H1 (cell line): ENCODE measurements at regions not wholly inside any gene's neighbourhood (a gene's known extent, or its start where the extent isn't known, plus 50 kb on each side); places are given as distances from the start of the nearest gene placed in this dataset.

Experiments used
- CTCF ChIP-seq, 3 experiments: IDR thresholded peaks; 1 replicate in 2 of 3; 2 replicates in 1 of 3; pipeline versions ENCODE4 v1.5.1 to v1.6.1; 2011; ENCODE audit warnings: low read length in 3 of 3, mild to moderate bottlenecking in 3 of 3, inconsistent platforms in 2 of 3, low read depth in 1 of 3, moderate library complexity in 1 of 3; ENCODE audit not compliant: insufficient read depth in 1 of 3; ENCODE audit errors: control extremely low read depth in 1 of 3

- TF ChIP-seq CTCF (IDR thresholded peaks at IDR 0.05; ENCODE audit: control extremely low read depth in 1 of 3, insufficient read depth in 1 of 3, low read depth in 1 of 3, low read length in 3 of 3): no peak
These were observed 112.8 kb upstream of the ODAD2 start (continued) for GRCh38 chr10:28111712-28112111.
